Left kidney (tissue), 1 donor: ENCODE measurements at regions not wholly inside any gene's neighbourhood (a gene's known extent, or its start where the extent isn't known, plus 50 kb on each side); places are given as distances from the start of the nearest gene placed in this dataset.
A peak's percentile ranks its signal among the peaks of the same experiment; 100 is the strongest.
"Not testable (repeated sequence)": the region's sequence is repeated elsewhere in the genome, so short reads cannot be mapped to it uniquely, and the experiment has no call there.

Source experiments
- DNase-seq: peaks from one replicate; pipeline ENCODE4 v3.0.0-alpha.2; 2013

- DNase-seq, result no peak
These were observed 307.3 kb upstream of the KCNN2 start for GRCh38 chr5:114054594-114054993.

GRCh38 chr5:114055318-114056184, 306.3 kb upstream of the KCNN2 start:
- DNase-seq, result peak; percentile 84

DNA sequence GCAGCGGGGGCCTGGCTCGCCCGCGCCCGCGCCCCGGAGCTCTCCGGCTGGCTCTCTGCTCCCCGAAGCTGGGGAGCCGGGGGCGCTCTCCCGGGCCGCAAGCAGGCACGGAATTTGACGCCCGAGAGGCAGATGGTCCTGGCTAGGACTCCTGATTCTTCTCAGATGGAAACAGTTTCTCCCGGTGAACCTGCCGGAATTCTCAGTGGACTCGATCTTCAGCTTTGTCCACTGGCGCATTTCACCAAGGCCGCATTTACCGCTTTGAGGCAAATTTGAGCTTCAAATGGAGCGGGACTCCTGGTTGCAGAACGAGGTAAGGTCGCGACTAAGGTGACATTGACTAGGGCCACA, 305.7 kb upstream of the KCNN2 start:
- peak; percentile 15 for DNase-seq

GRCh38 chr5:114060866-114061265, 301.0 kb upstream of the KCNN2 start:
- DNase-seq, result no peak

GRCh38 chr5:114062932-114063867, 298.7 kb upstream of the KCNN2 start:
- DNase-seq, result no peak

DNA sequence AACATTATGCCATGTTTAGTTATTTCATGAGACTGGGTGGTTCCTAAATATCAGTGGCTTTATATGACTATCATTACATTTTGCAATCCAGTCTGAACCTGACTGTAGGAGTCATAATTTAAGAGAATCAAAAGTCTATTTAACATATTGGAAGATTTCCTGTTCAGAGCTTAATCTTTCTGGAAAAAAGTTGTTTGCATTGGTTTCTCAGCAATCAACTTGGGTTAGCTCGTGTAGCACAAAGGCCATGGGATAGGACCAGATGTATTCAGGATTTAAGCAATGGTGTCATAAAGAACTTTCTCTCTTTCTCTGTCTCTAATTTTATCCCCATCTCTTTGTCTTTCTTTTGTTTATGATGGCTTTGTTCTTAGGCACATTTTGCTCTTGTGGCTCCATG, 296.0 kb upstream of the KCNN2 start:
- no peak for DNase-seq

DNA sequence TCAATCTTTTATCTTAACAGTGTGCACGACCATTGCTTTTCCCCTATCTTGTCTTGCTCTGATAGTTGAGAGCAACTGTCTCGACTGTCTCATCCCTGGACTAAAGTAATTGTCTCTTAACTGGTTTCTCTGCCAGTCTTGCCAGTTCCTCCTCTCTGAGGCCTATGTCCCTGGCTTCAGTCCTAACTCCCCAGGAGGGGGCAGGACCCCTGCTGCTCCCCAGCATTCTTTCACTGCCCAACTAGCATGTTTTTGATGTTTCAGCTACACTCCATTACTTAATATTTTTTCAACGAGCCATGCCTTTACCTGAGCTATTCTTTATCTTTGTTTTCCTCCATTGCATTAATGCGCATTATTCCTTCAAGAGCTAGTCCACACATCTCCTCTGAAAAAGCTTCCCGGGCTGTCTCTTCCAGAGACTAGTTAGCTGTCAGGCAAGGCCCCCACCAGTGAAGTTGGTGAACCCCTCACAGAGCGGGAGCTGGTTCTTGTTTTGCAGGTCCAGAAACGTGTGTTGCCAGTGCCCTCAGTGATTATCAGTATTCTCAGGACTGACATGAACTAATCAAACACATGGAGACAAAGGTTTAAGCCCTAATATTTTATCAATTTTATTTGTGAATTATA, 291.7 kb upstream of the KCNN2 start:
- no peak for DNase-seq

- no peak for DNase-seq
These were observed 272.6 kb upstream of the KCNN2 start for GRCh38 chr5:114089259-114089658.

GRCh38 chr5:114097570-114097969, 264.3 kb upstream of the KCNN2 start:
- DNase-seq, result no peak

GRCh38 chr5:114099161-114099560, 262.7 kb upstream of the KCNN2 start:
- DNase-seq, result no peak

- no peak for DNase-seq
These were observed 260.7 kb upstream of the KCNN2 start for GRCh38 chr5:114101153-114101552.

- DNase-seq, result no peak
These were observed 248.3 kb upstream of the KCNN2 start for GRCh38 chr5:114113604-114114003.

DNA sequence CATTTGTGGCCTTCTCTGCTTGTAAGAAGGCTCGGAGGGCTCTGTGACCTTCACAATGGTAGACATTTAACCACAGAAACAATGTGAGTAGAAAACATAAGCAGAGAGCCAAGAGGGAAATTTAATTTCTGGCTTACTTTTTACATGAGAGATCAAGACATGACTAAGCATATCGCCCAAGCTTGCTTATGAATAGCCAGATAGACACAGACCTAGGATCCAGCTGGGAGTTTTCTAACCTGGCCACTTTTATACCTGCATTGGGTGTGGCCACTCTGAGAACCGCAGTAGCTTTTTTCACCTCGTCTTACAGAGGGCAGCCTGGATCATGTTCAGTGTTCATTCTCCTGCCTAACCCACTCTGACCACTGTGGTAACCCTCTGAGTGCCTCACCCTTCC, 244.9 kb upstream of the KCNN2 start:
- DNase-seq, result no peak

- no peak for DNase-seq
These were observed 243.4 kb upstream of the KCNN2 start for GRCh38 chr5:114118511-114118910.

GRCh38 chr5:114120166-114120565, 241.7 kb upstream of the KCNN2 start:
- no peak for DNase-seq

GRCh38 chr5:114122852-114123251, 239.0 kb upstream of the KCNN2 start:
- no peak for DNase-seq

- DNase-seq, result no peak
These were observed 238.2 kb upstream of the KCNN2 start for GRCh38 chr5:114123654-114124053.

DNA sequence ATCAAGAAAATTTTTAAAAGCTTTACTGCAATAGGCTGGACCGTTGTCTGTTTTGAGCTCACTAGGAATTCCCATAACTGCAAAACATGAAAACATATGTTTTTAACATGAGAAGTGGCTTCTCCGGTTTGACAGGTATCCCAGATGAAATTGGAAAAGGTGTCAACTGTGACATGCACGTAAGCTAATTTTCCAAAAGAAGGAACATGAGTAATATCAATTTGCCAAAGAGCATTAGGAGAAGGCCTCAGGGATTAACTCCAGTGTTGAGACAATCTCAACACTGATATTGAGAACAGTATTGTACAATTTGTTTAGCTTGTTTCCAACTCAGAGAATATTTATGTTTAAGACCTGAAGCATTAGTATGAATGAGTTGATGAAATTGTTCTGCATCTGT, 215.5 kb upstream of the KCNN2 start:
- no peak for DNase-seq

GRCh38 chr5:114148253-114148652, 213.6 kb upstream of the KCNN2 start:
- no peak for DNase-seq

DNA sequence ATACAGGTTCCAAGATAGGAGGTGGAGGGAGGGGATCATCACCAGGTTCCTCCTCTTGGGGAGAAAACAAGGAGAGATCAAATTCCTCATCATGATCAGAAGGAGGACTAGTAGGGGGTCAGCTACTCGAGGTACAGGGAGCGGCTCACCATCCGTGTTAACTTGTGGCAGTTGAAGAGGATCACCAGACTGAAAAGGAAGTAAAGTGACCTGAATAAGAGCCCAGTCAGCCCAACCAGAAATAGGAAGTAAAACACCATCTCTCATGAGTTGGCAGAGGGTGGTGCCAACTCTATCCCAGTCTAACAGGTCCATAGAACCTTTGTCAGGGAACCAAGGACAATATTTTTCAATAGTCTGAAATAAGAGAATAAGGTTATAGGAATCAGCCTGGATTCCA, 213.1 kb upstream of the KCNN2 start:
- DNase-seq, result not testable (repeated sequence)

DNA sequence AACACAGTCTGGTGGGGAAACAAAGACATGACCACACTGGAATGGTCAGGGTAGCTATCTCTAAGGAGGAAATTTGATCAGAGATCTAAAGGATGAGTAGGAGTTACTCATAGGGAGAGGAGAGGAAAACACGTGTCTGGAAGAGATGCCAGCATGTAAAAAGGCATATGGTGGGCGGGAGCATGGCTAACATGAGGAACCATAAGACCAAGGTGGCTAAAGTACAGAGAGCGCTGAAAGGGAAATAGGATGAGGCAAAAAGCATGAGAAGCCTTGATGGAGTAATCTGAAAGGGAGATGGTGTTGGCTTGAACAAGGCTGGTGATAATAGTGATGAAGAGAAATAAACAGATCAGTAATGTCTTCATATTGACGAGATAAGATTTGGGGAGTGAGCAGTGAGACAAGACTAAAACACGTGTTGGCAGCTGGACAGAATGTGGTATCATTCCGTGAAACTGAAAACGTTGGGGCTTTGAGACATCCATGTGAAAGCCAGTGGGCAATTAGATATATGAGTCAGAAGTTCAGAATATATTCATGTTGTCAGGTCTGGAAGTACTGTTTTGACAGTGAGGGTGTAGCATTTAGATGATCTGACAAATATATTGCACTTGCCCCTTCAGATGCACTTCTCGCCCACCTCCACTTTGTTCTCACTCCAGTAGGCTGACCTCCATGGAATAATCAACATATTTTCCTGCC, 209.1 kb upstream of the KCNN2 start:
- no peak for DNase-seq

GRCh38 chr5:114153392-114153791, 208.5 kb upstream of the KCNN2 start:
- DNase-seq, result no peak
